ENCODE measurements at regions not wholly inside any gene's neighbourhood (a gene's known extent, or its start where the extent isn't known, plus 50 kb on each side); places are given as distances from the start of the nearest gene placed in this dataset.
"Not testable (repeated sequence)": the region's sequence is repeated elsewhere in the genome, so short reads cannot be mapped to it uniquely, and the experiment has no call there.

DNA sequence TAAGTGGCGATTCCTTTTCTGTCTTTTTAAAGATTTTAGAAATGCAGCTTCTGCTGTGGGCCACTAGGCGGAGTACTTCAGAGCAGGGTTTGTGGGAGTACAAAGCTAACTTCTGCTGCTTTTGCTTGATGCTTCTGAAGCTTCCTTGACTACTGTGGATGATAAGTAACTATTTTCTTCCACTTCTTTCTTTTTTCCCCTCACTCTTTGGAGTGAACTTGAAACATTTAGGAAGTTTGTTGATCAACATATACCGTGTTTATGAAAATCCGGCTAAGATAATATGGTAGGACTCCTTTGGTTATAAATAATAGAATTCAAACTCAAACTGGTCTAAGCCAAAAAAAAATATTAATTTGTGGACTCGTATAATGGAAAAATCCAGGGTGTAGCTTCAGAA, 1403.6 kb downstream of the FOXD4L5 start:
- H4K91ac ChIP-seq (ENCODE audit: insufficient read length, low read depth, low read length); H3K9me3 ChIP-seq (ENCODE audit: control insufficient read depth, low read depth, low read length); H3K27ac ChIP-seq (ENCODE audit: insufficient read length, low read depth, low read length); H4K8ac ChIP-seq (replicated peaks; ENCODE audit: insufficient read length, low read depth, low read length); H2BK20ac ChIP-seq (ENCODE audit: low read depth, low read length, poor library complexity, severe bottlenecking); H3K79me1 ChIP-seq (ENCODE audit: insufficient read depth, low read depth, low read length, poor library complexity, severe bottlenecking); H3K27ac Mint-ChIP-seq; H4K20me1 ChIP-seq (ENCODE audit: control insufficient read depth, insufficient read depth, insufficient read length); H3K36me3 Mint-ChIP-seq (ENCODE audit: insufficient read depth in 1 of 3, low read depth in 3 of 3); H3T11ph ChIP-seq (ENCODE audit: low read length); H3K4me3 Mint-ChIP-seq; H3K56ac ChIP-seq (ENCODE audit: insufficient read length, low read depth, low read length); H3K4me1 ChIP-seq (ENCODE audit: insufficient read depth, low read length); H3K18ac ChIP-seq (ENCODE audit: insufficient read length, low read depth, low read length); DNase-seq; H2BK5ac ChIP-seq (ENCODE audit: insufficient read length, low read length); H2BK120ac ChIP-seq (ENCODE audit: low read depth, low read length, poor library complexity, severe bottlenecking); H3K79me2 ChIP-seq (ENCODE audit: insufficient read depth, low read length); H4K5ac ChIP-seq (ENCODE audit: insufficient read length, low read depth, low read length); H3K27me3 Mint-ChIP-seq (ENCODE audit: low read depth); H3K4ac ChIP-seq (ENCODE audit: low read depth, low read length); H2BK15ac ChIP-seq (ENCODE audit: low read depth, low read length); H3K14ac ChIP-seq (ENCODE audit: insufficient read depth, low read length); H3K27me3 ChIP-seq (ENCODE audit: insufficient read depth, low read length); H3K23me2 ChIP-seq (ENCODE audit: insufficient read length, low read depth, low read length, poor library complexity, severe bottlenecking); H2BK12ac ChIP-seq (ENCODE audit: insufficient read length, low read depth, low read length); H3K23ac ChIP-seq (ENCODE audit: insufficient read length, low read depth, low read length); H3K4me2 ChIP-seq (ENCODE audit: insufficient read depth, insufficient read length, low read length); H3K9ac ChIP-seq (ENCODE audit: extremely low read depth, insufficient read length, low read length); H2AFZ ChIP-seq (ENCODE audit: low read length); H2AK5ac ChIP-seq (ENCODE audit: insufficient read length, low read length); H3K4me1 Mint-ChIP-seq: not testable (repeated sequence)
- WGBS (ENCODE audit: extremely low coverage, insufficient read length, low lambda C conversion rate), result no CpG with 5 or more reads among the region's 5 CpGs
- TF ChIP-seq, protein P1, sequence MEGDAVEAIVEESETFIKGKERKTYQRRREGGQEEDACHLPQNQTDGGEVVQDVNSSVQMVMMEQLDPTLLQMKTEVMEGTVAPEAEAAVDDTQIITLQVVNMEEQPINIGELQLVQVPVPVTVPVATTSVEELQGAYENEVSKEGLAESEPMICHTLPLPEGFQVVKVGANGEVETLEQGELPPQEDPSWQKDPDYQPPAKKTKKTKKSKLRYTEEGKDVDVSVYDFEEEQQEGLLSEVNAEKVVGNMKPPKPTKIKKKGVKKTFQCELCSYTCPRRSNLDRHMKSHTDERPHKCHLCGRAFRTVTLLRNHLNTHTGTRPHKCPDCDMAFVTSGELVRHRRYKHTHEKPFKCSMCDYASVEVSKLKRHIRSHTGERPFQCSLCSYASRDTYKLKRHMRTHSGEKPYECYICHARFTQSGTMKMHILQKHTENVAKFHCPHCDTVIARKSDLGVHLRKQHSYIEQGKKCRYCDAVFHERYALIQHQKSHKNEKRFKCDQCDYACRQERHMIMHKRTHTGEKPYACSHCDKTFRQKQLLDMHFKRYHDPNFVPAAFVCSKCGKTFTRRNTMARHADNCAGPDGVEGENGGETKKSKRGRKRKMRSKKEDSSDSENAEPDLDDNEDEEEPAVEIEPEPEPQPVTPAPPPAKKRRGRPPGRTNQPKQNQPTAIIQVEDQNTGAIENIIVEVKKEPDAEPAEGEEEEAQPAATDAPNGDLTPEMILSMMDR (conservative IDR thresholded peaks at IDR 0.05), result peak; percentile 31; the same call in 2 of the 3 replicates
- peaks cover 38 to 44% of the 10 kb centered on the region in 2 experiments for H3K9me3 Mint-ChIP-seq

DNA sequence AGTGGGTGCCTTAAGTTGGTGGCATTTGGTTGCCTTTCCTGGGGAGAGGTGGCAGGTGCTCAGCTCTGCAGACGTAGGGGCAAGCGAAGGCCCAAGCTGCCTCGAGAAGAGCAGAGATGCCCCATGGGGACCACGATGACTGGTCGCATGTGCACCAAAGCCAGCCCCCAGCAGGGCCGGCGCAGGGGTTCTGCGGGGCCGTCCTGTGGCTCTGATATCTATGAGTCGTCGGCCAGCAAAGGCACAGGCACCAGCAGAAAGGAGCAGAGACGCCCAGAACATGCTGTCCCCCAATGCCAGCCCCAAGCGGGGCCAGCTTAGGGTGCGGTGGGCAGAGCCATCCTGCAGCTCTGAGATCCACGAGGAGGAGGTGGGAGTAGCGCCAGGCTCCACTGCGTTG, 1408.6 kb downstream of the FOXD4L5 start:
- not testable (repeated sequence) for H3K23ac ChIP-seq (ENCODE audit: insufficient read length, low read depth, low read length); DNase-seq; H3K4me1 Mint-ChIP-seq; H3K27ac ChIP-seq (ENCODE audit: insufficient read length, low read depth, low read length); H2BK120ac ChIP-seq (ENCODE audit: low read depth, low read length, poor library complexity, severe bottlenecking); H3K27ac Mint-ChIP-seq; H3K79me1 ChIP-seq (ENCODE audit: insufficient read depth, low read depth, low read length, poor library complexity, severe bottlenecking); H3K18ac ChIP-seq (ENCODE audit: insufficient read length, low read depth, low read length); H3K23me2 ChIP-seq (ENCODE audit: insufficient read length, low read depth, low read length, poor library complexity, severe bottlenecking); H3K56ac ChIP-seq (ENCODE audit: insufficient read length, low read depth, low read length); H4K20me1 ChIP-seq (ENCODE audit: control insufficient read depth, insufficient read depth, insufficient read length); H2BK5ac ChIP-seq (ENCODE audit: insufficient read length, low read length); H3K4me2 ChIP-seq (ENCODE audit: insufficient read depth, insufficient read length, low read length); H3K4me1 ChIP-seq (ENCODE audit: insufficient read depth, low read length); H3K9ac ChIP-seq (ENCODE audit: extremely low read depth, insufficient read length, low read length); H3K4ac ChIP-seq (ENCODE audit: low read depth, low read length); H2BK12ac ChIP-seq (ENCODE audit: insufficient read length, low read depth, low read length); H2AFZ ChIP-seq (ENCODE audit: low read length); H3K9me3 ChIP-seq (ENCODE audit: control insufficient read depth, low read depth, low read length); H2AK5ac ChIP-seq (ENCODE audit: insufficient read length, low read length); H3K36me3 Mint-ChIP-seq (ENCODE audit: insufficient read depth in 1 of 3, low read depth in 3 of 3); H3K79me2 ChIP-seq (ENCODE audit: insufficient read depth, low read length); H4K5ac ChIP-seq (ENCODE audit: insufficient read length, low read depth, low read length); H3K14ac ChIP-seq (ENCODE audit: insufficient read depth, low read length); H4K8ac ChIP-seq (replicated peaks; ENCODE audit: insufficient read length, low read depth, low read length); H3K4me3 Mint-ChIP-seq; H3K27me3 ChIP-seq (ENCODE audit: insufficient read depth, low read length); H3K27me3 Mint-ChIP-seq (ENCODE audit: low read depth); H2BK15ac ChIP-seq (ENCODE audit: low read depth, low read length); H2BK20ac ChIP-seq (ENCODE audit: low read depth, low read length, poor library complexity, severe bottlenecking); H3T11ph ChIP-seq (ENCODE audit: low read length); H4K91ac ChIP-seq (ENCODE audit: insufficient read length, low read depth, low read length)
- WGBS (ENCODE audit: extremely low coverage, insufficient read length, low lambda C conversion rate), result no CpG with 5 or more reads among the region's 17 CpGs
- peaks cover 33 to 34% of the 10 kb centered on the region in 2 experiments for H3K9me3 Mint-ChIP-seq
